ENCODE measurements at regions not wholly inside any gene's neighbourhood (a gene's known extent, or its start where the extent isn't known, plus 50 kb on each side); places are given as distances from the start of the nearest gene placed in this dataset.
"Not testable (repeated sequence)": the region's sequence is repeated elsewhere in the genome, so short reads cannot be mapped to it uniquely, and the experiment has no call there.

- DNase-seq, result no peak
Observed at GRCh38 chr7:42720991-42721796, 190.7 kb downstream of the C7orf25 start.

DNA sequence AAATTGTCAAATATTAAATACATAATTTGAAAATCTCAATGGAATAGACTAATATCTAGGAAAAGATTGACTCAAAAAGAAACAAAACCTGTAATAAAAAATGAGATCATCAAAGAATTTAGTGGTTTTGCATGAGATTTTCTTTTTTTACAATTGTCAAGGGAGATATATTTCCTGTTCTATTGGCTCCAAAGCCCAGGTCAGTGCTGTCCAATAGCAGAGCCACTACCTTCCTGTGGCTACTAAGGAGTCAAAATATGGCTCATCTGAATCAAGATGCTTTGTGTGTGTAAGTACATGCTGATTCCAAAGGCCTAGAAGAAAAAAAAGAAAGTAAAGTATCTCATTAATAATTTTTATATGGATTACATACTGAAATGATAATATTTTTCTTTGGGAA is 191.9 kb downstream of the C7orf25 start:
- DNase-seq, result no peak

DNA sequence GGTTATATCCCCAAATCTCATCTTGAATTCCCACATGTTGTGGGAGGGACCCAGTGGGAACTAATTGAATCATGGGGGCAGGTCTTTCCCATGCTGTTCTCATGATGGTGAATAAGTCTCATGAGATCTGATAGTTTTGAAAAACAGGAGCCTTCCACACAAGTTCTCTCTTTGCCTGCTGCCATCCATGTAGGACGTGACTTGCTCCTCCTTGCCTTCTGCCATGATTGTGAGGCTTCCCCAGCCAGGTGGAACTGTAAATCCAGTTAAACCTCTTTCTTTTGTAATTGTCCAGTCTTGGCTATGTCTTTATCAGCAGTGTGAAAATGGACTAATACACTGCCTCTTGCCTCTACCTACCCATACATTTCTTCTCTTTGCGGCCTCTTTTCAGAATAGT is 193.4 kb downstream of the C7orf25 start:
- DNase-seq, result not testable (repeated sequence)

DNA sequence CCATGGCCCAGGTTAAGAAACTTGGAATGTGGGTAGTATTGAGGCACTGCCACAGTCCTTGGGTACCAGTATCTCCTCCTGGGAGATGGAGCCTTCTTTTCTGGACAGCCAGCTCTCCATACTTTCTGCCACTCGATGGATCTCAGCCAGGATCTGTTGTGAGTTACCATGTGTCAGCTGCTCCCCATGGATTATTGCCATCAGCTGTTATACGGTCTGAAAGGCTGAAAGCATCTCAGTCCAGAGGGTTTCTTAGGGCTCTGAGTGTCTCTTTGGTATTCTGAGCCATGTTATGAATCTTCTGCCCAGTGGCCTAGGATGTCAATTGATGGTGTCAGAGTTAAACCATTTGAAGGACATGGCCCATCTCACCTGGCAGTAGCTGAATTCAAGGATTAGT is 197.5 kb downstream of the C7orf25 start:
- DNase-seq, result no peak

GRCh38 chr7:42709284-42709683 is 202.6 kb downstream of the C7orf25 start:
- DNase-seq, result no peak

- no peak for DNase-seq
Observed at GRCh38 chr7:42704710-42705109, 207.2 kb downstream of the C7orf25 start.

- no peak for DNase-seq
Observed at GRCh38 chr7:42702647-42703046, 209.2 kb downstream of the C7orf25 start.

- DNase-seq, result no peak
Observed at GRCh38 chr7:42700406-42701327, 211.2 kb downstream of the C7orf25 start.

DNA sequence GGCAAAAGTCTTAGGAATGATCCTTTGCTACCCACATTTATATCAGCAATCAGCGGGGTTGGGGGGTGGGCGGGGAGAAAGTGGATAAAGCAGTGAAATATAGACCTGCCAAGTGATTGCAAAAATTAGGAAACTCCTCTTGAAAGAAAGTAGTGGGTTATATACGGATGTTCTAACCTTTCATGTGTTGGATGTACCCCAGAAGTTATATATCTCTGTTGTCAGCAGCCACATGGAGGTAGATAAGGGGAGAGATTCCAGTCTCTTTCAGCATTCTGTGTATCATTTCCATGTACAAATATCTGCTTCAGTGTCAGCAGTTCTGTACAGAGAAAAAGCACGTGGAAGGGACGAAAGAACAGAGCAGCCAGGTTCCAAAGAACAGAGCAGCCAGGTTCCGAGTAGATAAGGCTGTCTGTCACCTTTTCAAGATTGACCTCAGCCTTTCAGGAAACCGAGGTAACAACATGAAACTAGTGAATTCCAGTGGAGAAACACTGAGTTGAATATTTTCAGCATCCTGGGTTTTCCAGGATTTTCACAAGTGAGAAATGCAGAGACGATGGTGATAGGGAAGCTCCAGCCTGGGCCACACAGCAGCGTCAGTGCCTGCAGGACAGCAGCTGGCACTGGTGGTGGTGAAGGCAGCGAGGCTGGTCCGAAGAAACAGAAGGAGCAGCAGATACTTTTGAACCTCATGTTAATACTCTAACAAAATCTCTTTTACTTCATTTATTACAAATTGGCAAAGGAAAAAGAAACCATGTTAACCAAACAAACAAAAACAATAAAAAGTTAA is 212.3 kb downstream of the C7orf25 start:
- DNase-seq, result no peak

GRCh38 chr7:42698600-42699374 is 213.1 kb downstream of the C7orf25 start:
- DNase-seq, result no peak

DNA sequence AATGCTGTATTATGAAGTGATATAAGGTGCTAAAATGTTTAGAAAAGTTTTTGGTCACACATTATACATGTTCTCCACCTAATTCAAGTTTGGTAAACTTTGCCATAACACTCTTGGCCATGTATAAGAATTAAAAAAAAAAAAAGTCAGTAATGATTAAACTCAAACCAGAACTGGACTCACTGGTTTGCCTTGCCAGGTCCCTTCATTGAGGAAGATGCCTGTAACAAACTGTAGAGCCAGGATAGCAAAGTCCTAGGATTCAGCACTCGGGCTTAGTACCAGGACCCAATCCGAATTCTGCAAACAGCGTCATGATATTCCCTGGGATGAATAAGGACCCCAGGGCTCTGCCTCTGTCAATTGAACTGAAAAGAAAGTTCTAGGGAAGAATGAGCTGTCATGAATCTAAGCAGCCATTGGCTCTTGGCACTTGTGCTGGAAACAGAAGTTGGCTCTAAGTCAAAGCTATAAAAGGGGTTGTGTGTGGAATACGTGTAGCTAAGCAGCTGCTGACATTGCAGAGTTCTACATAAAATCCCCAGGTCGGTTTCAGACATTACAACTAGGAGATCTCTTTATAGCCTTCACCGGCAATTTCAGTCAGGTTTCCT is 216.9 kb downstream of the C7orf25 start:
- DNase-seq, result no peak

DNA sequence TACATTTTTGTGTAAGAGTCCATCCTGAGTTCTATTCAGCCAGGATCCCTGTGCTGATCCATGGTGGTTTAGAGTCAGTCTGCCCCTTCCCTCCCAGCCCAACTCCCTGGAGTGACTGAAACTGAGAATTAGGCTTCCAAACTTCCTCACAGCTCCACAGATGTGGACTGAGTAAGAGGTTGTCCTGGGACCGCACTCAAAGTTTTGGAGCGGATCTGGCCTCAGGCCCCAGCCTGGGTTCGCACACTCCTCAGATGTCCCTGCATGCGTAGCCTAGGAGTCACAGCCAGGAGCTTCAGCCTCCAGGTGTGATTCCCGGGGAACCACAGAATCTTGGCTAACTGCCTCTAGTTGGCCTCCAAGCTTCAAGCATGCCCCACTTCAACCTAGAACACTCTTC is 218.1 kb downstream of the C7orf25 start:
- DNase-seq, result no peak

GRCh38 chr7:42692621-42693020 is 219.2 kb downstream of the C7orf25 start:
- DNase-seq, result no peak

DNA sequence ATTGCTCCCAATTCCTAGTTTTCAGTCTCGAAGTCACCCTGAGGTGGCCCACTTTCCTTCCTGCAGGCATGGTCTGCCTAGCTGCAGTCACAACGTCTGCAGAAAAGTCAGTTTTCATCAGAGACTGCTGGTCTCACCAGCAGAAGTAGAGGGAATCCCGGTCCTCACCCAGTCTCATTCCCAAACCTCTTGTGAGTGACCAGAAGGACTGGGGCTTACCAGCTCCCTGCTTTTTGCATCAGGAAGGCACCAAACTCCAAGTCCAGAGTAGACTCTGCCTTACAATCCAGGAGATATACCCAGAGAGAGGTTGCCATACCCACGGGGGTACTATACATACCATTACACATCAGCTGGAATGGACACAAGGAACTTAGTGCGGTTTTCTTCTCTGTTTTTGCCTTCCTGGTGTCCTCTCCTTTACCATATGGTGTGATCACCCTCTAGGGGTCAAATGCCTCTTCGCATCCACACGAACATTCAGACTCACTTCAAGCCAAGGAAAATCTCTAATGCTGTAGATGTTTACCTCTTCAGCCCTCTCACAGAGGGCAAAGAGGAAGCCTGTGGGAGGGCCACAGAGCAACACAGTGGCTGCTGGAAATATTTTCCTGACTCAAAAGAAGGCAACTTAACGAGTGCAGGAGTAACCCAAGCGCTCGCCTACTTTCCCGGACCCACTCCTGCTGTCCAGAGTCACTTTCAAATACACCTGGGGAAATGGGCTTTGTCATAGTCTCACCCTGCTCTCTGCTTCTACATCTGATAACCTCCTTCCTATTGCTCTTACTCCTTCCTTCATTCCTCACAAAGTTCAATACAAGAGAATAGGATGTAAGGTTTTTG is 220.9 kb downstream of the C7orf25 start:
- DNase-seq, result peak; percentile 38

- no peak for DNase-seq
Observed at GRCh38 chr7:42689626-42690025, 222.2 kb downstream of the C7orf25 start.

DNA sequence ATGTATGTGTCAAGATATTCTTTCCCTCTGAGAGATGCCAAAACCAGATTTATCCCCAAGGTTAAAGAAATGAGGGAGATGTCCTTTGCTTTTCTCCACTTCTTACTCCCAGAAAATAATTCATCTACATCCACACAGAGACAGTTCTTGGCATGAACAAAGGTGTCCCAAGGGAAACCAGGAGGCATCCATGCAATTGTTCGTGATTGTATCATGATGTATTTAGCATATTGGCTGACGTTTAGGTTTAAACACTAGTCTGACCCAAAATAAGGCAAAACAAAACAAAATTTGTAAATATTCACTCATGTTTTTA is 223.9 kb downstream of the C7orf25 start:
- DNase-seq, result no peak

GRCh38 chr7:42687211-42688055 is 224.4 kb downstream of the C7orf25 start:
- no peak for DNase-seq

- DNase-seq, result no peak
Observed at GRCh38 chr7:42686594-42687156, 225.2 kb downstream of the C7orf25 start.

GRCh38 chr7:42685911-42686310 is 226.0 kb downstream of the C7orf25 start:
- DNase-seq, result no peak
